22Rv1 (cell line): ENCODE measurements at regions not wholly inside any gene's neighbourhood (a gene's known extent, or its start where the extent isn't known, plus 50 kb on each side); places are given as distances from the start of the nearest gene placed in this dataset.

ENCODE experiments used
- ZFX ChIP-seq: fragments of 450-650 bp; IDR thresholded peaks from 2 replicates; pipeline ENCODE4 v1.6.1; 2017; ENCODE audit warnings: antibody characterized with exemption, borderline replicate concordance
- TF ChIP-seq, protein P1 (sequence below): fragments of 450-650 bp; IDR thresholded peaks from 2 replicates; pipeline ENCODE4 v1.5.1; 2017; ENCODE audit warnings: mild to moderate bottlenecking

DNA sequence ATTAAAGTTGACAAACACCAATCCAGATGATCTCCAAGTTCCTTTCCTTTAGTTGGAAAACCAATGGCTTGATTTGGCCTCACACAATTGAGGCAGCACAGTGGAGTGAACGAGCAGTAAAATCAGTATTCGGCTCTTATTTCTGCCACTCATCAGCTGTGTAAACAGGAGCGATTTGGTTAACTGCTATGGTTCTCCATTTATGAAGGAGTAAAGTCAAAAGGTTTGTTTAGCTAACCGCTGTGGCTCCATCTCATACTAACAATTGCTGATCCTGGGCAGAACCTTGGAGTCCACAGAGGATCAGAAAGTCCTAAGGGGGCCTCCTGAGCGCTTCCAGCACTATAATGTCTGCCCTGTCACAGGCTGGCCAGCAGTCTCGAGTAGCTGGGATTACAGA lies 54.5 kb upstream of the EXOC1L start:
- TF ChIP-seq, protein P1, sequence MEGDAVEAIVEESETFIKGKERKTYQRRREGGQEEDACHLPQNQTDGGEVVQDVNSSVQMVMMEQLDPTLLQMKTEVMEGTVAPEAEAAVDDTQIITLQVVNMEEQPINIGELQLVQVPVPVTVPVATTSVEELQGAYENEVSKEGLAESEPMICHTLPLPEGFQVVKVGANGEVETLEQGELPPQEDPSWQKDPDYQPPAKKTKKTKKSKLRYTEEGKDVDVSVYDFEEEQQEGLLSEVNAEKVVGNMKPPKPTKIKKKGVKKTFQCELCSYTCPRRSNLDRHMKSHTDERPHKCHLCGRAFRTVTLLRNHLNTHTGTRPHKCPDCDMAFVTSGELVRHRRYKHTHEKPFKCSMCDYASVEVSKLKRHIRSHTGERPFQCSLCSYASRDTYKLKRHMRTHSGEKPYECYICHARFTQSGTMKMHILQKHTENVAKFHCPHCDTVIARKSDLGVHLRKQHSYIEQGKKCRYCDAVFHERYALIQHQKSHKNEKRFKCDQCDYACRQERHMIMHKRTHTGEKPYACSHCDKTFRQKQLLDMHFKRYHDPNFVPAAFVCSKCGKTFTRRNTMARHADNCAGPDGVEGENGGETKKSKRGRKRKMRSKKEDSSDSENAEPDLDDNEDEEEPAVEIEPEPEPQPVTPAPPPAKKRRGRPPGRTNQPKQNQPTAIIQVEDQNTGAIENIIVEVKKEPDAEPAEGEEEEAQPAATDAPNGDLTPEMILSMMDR = no peak
- no peak for TF ChIP-seq ZFX
